Nephron progenitor cell (in vitro differentiated cells): ENCODE measurements at regions not wholly inside any gene's neighbourhood (a gene's known extent, or its start where the extent isn't known, plus 50 kb on each side); places are given as distances from the start of the nearest gene placed in this dataset.
A peak's percentile ranks its signal among the peaks of the same experiment; 100 is the strongest.

ENCODE experiments used
- DNase-seq: peaks from one replicate; pipeline ENCODE4 v3.0.0; 2021
- H3K27ac Mint-ChIP-seq: 2 replicates; pipeline ENCODE4 v1.8.0; 2021; ENCODE audit warnings: mild to moderate bottlenecking, moderate library complexity, mixed read lengths
- H3K27me3 Mint-ChIP-seq: 2 replicates; pipeline ENCODE4 v1.8.0; 2021; ENCODE audit warnings: mild to moderate bottlenecking, low read depth, mixed read lengths; ENCODE audit not compliant: poor library complexity
- H3K36me3 Mint-ChIP-seq: 2 replicates; pipeline ENCODE4 v1.8.0; 2021; ENCODE audit warnings: low read depth, mixed read lengths
- H3K4me1 Mint-ChIP-seq: 2 replicates; pipeline ENCODE4 v1.8.0; 2021; ENCODE audit warnings: mixed read lengths
- H3K4me3 Mint-ChIP-seq: 2 replicates; pipeline ENCODE4 v1.8.0; 2021; ENCODE audit warnings: mild to moderate bottlenecking, moderate library complexity, mixed read lengths
- H3K9me3 Mint-ChIP-seq: 2 replicates; pipeline ENCODE4 v1.8.0; 2021; ENCODE audit warnings: mild to moderate bottlenecking, moderate library complexity, mixed read lengths
- CTCF ChIP-seq: fragments of 200-600 bp; sonication (generic); IDR thresholded peaks from 2 replicates; pipeline ENCODE4 v1.5.0; 2021; ENCODE audit warnings: antibody characterized with exemption

- no peak for DNase-seq
- peaks cover 38% of the 10 kb centered on the region for H3K4me1 Mint-ChIP-seq
- peak overlapping the region; percentile 31 for H3K27ac Mint-ChIP-seq
- H3K27me3 Mint-ChIP-seq: no peaks in the 10 kb centered on the region
- no peak for TF ChIP-seq CTCF
- peaks cover 22% of the 10 kb centered on the region for H3K9me3 Mint-ChIP-seq
- peak overlapping the region; percentile 2 for H3K4me3 Mint-ChIP-seq
- H3K36me3 Mint-ChIP-seq: peaks cover 7% of the 10 kb centered on the region
Measured at GRCh38 chr6:131383421-131384411, 189.3 kb upstream of the ARG1 start.

GRCh38 chr6:131387562-131388447 is 185.2 kb upstream of the ARG1 start:
- Mint-ChIP-seq H3K4me3 (no peak overlapping the region), H3K27me3 (peaks cover 3% of the 10 kb centered on the region), H3K9me3 (peaks cover 9% of the 10 kb centered on the region), H3K27ac (no peak overlapping the region), H3K4me1 (peaks cover 17% of the 10 kb centered on the region), H3K36me3 (no peaks in the 10 kb centered on the region)
- DNase-seq: no peak
- TF ChIP-seq CTCF: no peak

GRCh38 chr6:131390322-131390721 is 182.7 kb upstream of the ARG1 start:
- no peak for TF ChIP-seq CTCF
- H3K27ac Mint-ChIP-seq: no peak overlapping the region
- H3K4me3 Mint-ChIP-seq: no peak overlapping the region
- peaks cover 3% of the 10 kb centered on the region for H3K27me3 Mint-ChIP-seq
- DNase-seq: no peak
- H3K36me3 Mint-ChIP-seq: no peaks in the 10 kb centered on the region
- no peaks in the 10 kb centered on the region for H3K4me1 Mint-ChIP-seq
- H3K9me3 Mint-ChIP-seq: peaks cover 12% of the 10 kb centered on the region

- DNase-seq: no peak
- Mint-ChIP-seq H3K4me1 (no peaks in the 10 kb centered on the region), H3K4me3 (no peak overlapping the region), H3K36me3 (no peaks in the 10 kb centered on the region), H3K27me3 (peaks cover 3% of the 10 kb centered on the region), H3K9me3 (peaks cover 9% of the 10 kb centered on the region), H3K27ac (no peak overlapping the region)
- no peak for TF ChIP-seq CTCF
Measured at GRCh38 chr6:131391116-131391515, 181.9 kb upstream of the ARG1 start.

GRCh38 chr6:131393433-131393832 is 179.6 kb upstream of the ARG1 start:
- Mint-ChIP-seq H3K9me3 (peaks cover 7% of the 10 kb centered on the region), H3K4me1 (no peaks in the 10 kb centered on the region), H3K4me3 (no peak overlapping the region), H3K27ac (no peak overlapping the region), H3K36me3 (no peaks in the 10 kb centered on the region), H3K27me3 (peaks cover 3% of the 10 kb centered on the region)
- DNase-seq: no peak
- no peak for TF ChIP-seq CTCF
